HG03045 (cell line): ENCODE measurements at regions not wholly inside any gene's neighbourhood (a gene's known extent, or its start where the extent isn't known, plus 50 kb on each side); places are given as distances from the start of the nearest gene placed in this dataset.
"Not testable (repeated sequence)": the region's sequence is repeated elsewhere in the genome, so short reads cannot be mapped to it uniquely, and the experiment has no call there.

Source experiments
- ATAC-seq: cut with Tn5 transposase; IDR thresholded peaks from one replicate; pipeline ENCODE4 v1.9.1; 2021; ENCODE audit warnings: mild to moderate bottlenecking, moderate library complexity; ENCODE audit not compliant: unreplicated experiment

DNA sequence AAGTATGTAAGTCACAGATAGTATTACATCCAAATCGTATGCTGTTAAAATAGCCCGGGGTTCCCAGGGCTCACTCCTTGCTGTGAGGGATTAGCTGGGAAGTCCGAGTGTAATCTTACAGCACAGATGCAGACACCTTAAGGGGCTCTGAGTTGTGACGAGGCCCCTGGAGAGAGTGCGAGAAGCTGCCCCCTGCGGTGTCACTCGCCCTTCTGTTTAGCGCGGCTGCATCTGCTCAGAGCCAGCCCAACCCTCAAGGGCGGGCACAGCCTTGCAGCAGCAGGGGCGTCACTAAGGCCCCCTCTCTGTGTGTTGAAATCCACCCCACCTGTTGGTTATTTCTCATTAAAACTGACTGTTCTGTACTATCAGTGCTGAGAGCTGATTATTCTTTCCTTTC is 135.8 kb downstream of the LAT start:
- not testable (repeated sequence) for ATAC-seq

DNA sequence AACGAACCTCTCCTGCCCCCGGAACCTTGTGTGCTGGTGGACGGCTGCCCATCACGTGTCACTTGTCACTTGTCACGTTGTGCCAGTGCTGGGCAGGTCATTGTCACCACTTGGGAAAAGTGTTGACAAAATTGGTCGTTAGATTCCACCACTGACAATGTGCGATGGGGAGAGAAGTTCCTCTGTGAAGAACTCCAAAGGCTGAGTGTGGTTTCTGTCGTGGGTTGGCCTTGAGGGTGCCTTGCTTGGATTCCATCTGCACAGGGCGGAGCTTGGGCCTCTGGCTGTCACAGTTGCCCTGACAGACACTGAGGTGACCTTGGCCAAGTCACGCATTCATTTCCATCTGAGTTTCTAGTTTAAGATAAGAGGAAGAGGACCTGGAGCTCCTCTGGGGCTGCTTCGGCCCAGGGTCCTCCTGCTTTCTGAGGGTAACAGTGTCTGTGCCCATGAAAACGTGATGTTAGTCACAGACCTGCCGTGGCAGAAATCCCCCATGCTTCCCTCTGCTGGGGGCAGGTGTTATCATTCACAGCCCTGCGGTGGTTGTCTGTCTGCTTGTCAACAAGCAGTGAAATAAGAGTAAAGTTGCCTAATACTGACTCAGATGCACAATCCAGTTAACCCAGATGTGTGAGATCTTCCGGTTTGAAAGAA is 133.6 kb downstream of the LAT start:
- not testable (repeated sequence) for ATAC-seq

DNA sequence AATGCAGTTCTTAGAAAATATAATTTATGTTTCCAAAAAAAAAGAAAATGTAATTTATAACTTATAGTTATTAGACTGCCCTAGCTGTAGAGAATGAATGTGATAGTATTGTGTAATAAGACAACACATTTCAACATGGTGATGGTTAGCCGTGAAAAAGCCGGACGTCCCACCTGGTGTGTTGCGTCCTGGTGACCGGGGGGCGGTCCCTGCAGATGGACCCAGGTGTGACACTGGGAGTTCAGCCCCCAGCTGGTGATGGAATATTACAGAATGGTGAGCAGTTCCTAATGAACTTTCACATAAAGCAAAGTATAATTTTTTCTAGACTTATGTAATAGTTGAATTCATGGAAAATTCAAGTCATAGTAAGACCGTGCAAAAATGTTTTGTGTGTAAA is 132.8 kb downstream of the LAT start:
- no peak for ATAC-seq

DNA sequence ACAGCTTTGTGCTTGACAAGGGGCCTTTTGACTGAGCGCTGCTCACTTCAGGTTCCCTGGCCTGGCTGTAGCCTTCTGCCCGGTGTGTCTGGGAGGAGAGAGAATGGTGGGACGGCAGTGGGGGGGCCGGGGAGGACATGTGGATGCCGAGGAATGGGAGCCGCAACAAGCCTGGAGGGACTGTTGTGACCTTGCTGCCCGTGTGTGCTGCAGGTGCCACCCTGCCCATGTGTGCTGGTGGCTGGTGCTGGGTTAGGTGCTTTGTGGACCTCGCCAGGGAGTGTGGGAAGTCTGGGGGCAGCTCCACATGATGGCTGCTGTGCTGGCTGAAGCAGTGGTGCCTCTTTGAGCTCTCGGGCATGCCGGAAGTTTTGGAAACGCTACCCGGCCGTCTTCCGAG is 132.1 kb downstream of the LAT start:
- ATAC-seq, result no peak

DNA sequence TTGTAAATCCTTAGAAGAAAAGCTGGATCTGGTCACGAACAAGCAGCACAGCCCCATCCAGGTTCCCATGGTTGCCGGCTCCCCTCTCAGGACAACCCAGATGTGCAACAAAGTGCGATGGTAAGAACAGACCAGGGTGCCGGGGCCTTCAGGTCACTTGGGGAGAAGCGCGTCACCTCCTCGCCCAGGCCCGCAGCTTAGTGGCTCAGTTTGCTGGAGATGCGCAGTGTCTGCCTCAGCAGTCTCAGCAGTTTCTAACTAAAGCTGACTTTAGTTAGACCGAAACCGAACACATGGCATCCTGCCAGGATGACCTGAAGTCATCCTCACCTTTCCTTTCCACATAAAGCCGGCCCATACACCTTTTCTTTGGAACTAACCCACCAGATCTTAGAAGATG is 131.4 kb downstream of the LAT start:
- ATAC-seq, result not testable (repeated sequence)

DNA sequence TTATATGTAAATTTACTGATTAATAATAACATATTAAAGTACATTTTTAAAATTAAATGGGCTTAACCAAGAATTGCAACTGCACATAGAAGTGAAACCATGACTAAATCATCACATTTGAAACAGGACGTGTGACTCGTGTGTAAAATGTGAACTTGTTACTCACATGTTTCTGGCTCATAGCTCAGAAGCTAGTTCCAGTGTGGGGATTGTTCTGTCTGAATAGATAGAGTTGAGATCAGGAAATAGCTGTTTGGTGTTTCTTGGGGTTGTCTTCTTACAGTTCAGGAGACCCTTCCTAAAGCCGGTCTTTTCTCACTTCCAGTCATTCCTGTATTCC is 130.9 kb downstream of the LAT start:
- not testable (repeated sequence) for ATAC-seq

DNA sequence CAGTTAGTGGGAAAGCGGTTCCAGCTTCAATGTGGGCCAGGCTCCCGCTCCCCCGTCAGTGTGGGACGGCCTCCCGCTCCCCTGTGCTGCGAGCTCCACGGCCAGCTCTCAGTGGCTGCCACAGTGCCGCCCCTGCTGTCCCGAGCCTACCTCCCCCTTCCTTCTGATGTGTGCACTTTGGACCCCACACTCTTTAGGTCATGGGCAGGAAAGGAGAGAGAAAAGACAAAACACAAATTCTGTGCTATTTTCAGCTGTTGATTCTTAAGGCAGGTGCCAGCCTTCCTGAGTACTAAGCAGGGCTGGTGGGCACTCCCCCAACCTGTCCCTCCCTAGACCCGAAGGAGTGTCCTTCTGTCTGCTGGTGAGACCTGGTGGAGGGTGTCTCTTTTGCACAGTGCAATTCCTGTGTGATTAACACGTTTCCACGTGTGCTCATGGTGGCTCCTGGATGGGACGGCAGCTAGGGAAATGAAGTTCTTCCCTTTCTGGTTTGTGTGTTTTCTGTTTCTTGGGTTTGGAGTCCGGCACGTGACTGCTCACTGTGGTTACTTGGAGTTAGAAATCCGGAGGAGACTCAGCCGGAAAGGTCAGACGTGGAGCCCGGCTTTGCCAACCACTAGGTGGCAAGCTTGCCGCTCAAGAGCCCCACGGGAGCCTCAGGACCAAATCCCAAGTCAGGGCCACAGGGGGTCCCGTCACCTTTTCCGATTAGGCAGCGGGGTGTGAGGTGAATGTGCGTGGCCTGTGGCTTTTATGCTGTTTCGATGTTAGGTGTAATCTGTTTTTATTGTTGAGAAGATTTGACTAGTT is 130.3 kb downstream of the LAT start:
- not testable (repeated sequence) for ATAC-seq

DNA sequence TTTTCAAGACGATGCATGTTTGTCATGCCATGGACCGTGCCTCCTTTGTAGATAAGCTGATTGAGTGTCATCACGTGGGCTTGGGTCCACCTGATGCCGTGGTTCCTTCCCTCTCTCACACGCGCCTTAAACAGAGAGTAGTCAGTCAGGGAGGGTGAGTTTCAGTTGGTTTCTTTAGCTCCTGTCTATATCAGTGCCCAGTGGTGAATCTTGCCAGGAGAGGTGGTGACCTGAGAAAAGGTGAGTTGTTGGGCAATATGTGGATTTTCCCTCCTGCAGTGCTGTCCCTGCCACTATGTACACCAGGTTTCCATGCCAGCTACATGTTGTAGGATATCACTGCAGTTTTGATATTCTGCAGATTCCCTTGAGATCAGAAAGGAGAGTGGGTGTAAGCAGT is 129.7 kb downstream of the LAT start:
- ATAC-seq, result no peak

DNA sequence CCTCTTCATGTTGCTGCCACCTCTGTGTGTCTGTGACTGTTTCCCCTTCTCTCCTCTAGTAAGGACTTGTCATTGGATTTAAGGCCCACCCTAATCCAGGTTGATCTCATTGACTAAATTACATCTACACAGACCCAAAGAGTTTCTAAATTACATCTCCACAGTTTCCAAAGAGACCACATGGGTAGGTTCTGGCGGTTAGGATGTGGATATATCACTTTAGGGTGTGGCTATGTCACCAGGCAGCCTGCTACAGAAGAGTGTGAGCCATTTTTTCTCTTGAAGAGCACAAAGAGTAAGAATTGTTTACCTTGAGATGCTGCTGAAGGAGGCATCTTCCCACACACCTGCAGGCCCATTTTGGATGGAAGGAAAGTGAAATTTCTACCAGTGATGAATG is 128.6 kb downstream of the LAT start:
- ATAC-seq, result not testable (repeated sequence)

DNA sequence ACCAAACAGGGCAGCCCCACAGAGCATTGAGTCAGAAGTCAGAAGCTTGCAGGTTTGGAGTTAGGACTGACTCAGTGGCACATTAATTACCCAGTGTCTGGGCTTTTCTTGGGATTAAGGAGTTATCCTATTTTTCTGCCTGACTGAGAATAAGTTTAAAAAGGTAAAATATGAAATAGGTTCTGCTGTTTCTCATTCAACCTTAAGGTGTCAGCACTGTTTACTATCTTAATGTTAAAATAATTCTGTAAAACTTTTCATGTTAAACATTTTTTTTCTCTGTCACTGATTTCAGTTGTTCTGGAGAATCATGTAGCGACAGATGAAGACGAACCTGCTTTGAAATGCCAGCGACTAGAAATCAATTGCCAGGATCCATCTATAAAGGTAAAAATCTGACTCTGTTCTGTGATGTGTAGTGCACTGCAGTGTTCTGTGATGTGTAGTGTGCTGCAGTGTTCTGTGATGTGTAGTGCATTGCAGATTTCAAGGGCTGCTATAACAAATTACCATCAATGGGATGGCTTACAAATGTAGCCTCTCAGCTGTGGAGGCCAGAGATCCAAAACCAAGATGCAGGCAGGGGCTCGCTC is 128.0 kb downstream of the LAT start:
- no peak for ATAC-seq

DNA sequence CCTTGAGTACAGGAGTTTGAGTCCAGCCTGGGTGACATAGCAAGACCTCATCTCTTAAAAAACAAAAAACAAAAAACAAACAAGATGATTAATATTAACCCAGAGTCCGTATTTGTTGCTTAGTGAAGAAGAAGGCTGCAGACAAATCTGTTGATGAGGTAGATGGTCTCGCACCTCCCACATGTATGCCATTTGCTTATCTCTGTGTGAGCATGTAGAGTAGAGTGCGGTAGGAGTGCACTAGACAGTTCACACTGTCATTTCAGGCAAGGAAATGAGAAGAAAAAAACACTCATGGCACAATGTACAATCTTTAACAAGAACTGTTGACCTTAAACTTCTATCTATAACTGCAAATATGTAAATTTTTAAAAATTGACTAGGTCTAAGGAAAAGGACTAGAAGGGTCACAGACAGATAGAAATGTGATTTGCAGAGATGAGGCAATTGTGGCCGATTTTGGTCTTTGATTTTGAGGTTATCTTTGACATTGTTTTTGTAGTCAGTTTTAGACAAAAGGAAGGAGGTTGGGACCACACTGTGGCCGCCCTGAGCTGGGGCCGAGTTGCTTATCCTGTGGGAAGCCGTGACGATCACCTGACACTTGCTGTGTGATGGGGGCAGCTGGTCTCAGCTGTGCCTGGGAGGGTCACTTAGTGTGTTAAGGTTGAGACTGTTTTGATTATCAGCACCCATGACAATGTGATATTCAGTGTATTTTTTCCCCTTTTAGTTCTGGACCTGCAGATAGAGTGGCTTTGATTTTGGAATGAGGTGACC is 127.2 kb downstream of the LAT start:
- not testable (repeated sequence) for ATAC-seq

DNA sequence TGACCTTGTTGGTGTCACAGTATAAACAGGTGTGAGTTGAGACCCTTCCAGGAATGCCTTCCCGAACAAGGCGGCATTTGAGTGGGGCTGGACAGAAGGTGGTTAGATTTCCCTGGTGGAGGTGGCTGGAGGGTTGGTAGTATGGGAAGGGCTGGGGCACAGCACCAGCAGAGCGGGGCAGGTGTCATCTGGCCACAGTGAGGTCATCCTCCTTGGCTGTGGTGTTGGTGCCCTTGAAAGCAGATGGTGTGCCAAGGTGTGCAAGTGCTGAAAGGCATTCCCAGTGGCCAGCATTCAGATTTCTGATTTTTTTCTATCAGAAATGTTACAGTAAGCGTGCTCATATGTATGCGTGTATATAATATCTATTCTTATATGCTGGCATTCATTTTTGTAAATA is 126.6 kb downstream of the LAT start:
- no peak for ATAC-seq

DNA sequence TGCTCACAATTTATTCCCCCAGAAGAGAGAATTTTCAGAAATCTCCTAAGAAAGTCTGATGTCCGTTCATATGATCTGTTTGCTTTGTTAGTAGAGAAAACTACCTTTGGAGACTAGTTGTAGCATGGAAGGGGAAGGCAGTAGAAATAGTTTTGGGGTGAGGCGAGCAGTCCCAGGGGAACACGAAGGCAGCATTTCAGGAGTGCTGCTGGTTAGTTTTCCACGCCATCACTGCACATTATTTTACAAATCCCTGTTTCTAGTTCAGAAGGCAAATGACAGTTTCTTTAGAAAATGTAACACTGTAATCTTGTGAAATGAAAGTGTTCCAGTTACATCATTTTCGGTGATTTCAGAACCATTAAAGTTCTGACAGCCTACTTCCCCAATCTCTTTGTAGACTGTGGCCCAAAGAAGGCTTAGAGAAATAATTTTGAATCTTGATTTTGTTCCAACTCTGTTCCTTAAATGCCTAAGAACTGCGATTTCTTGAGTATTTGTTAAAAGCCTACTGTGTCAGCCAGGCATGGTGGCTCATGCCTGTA is 123.8 kb downstream of the LAT start:
- not testable (repeated sequence) for ATAC-seq

DNA sequence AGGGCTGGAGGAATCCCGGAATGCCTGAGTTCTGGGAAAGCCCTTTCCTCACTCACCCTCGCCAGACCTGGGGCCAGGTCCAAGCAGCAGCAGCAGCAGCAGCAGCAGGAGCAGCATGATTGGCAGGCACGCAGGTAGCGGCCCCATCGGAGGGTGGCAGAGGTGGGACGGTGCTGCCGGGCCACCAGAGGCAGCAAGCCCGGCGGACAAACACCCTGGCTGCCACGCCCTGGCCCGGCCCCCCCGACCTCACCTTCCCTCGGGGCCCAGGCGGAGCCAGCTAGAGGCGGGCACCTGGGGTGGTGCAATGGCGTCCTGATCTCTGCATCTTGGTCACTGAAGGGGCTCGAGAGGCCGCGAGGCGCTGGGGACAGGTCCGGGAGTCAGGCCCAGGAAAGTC is 122.4 kb downstream of the LAT start:
- ATAC-seq, result no peak

DNA sequence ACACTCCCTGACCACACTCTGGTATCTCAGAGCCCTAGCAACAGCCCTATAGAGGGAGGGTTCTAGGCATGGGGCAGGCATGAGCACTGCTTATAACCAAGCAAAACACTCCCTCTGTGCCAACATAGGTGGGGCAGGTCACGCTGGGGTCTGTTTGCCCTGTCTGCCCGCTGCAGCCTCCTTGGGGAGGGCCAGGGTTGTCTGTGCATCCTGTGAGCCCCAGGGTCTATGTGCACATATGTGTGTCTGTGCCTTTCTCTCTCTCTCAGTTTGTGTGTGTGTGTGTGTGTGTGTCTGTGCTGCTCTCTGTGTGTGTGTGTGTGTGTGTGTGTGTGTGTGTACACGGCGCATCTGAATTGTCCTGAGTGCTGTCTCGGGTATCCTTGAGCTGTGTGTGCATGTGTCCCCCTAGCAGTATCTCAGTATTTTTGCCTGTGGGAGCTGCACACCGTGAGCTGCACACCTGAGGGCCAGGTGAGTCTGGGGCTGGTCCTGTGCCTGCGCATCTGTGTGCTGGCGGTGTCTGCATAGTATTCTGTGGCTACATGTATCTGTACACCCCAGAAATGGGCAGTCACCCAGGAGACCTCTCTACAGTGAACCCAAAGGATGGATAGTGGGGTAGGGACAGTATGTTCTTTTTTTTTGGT is 121.5 kb downstream of the LAT start:
- not testable (repeated sequence) for ATAC-seq

DNA sequence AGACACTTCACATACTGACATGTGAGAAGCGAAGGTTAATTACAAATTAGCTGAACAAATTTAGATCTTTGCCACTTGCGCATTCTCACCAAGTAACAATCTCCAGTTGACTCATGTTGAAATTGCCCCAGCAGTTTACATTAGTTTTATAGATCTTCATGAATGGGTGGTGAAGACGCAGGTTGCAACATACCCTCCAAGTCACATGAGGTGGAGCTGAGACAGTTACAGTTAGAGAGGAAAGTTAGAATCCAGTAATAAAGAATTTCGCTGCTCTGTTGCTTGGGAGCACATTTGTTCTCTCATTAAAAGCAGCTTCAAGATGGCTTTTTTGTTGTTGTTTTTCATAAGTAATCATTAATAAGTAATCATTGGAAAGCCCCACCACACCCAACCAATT is 119.7 kb downstream of the LAT start:
- not testable (repeated sequence) for ATAC-seq

DNA sequence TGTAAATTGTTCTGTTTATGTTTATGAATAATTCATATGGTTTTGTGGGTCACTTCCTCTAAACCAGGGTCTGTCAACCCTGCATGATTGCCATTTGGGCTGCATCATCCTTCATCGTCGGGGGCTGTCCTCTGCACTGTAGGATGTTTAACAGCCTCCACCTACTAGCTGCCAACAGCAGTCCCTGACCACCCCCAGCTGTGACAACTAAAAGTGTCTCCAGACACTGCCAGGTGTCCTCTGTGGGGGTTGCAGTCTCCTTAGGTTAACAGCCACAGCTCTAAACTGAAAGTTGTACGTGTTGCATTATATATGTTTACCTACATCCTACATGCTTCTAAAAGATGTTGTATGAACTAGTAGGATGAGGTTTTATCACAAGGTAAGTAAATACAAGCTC is 113.1 kb downstream of the LAT start:
- ATAC-seq, result not testable (repeated sequence)

DNA sequence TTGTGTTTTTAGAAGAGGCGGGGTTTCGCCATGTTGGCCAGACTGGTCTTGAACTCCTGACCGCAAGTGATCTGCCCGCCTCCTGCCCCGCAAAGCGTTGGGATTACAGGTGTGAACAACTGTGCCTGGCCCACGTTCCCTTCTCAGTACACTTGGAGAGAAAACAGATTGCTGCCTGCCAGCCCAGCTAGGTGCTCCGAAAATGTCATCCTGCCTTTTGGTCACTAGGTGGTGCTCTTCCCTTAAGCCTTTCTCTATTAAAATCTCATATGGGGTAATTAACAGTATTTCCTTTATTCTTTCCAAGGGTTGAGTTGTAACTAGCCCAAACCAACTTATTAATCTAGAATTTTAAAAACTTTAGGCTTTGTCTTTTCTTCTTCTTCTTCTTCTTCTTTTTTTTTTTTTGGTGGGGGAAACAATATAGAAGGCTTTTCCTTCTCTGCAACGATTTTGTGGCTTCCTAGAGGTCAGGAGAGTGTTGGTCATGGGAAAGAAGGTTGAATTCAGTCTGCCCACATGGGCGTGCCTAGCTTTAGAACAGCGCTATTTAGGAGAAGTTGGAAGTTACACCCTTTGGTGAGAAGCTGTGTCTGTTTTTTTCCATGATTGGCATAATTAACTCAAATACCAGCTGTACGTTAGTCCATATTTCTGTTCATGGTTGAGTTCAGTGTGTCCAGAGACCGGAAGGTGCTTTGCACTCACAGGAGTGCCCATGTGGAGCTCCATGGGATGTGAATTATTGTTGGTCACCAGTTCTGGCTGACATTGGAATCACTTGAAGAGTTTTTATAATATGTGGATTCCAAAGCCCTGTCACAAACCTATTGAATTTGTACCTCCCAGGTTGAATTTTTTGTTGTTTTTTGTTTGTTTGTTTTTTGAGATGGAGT is 110.1 kb downstream of the LAT start:
- not testable (repeated sequence) for ATAC-seq

DNA sequence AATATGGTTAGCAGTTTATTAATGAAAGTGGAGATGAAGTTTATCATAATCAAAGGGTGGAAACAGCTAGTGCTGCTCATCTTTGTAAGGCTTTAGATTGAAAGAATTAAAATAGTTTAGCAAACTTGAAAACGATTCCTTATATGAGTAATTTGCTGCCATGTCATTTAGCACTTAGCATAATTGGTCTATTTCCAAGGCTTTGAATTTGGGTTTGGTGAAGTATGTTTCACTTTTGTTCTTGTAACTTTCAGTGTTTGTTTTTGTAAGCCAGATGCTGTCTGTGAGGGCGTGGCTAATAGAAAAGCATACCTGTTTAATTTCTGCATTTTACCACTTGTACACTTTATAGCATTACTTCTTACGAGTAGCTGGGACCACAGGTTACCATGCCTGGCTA is 109.5 kb downstream of the LAT start:
- not testable (repeated sequence) for ATAC-seq

DNA sequence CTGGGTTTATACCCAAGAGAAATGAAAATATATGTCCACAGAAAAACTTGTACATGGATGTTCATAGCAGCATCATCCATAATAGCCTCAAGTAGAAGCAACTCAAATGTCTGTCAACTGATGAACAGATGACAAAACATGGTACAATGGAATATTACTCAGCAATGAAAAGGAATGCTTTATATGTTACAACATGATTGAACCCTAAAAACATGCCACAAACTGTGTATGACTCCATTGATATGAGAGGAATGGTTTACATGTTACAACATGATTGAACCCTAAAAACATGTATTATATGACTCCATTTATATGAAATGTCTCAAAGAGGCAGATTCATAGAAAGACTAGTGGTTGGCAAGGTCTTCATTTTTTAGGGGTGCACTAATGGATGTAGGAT is 104.8 kb downstream of the LAT start:
- not testable (repeated sequence) for ATAC-seq
